Keratinocyte (primary cell): ENCODE measurements at regions not wholly inside any gene's neighbourhood (a gene's known extent, or its start where the extent isn't known, plus 50 kb on each side); places are given as distances from the start of the nearest gene placed in this dataset.
"Not testable (repeated sequence)": the region's sequence is repeated elsewhere in the genome, so short reads cannot be mapped to it uniquely, and the experiment has no call there.

Source experiments
- DNase-seq: peaks from one replicate; pipeline ENCODE4 v3.0.0-alpha.2; 2011; ENCODE audit warnings: low read depth, missing footprints, low spot score
- FAIRE-seq: peaks from 2 replicates; lab custom pipeline; 2011; peaks lifted over from hg19 to GRCh38; lab: Jason Lieb, UNC
- H2AFZ ChIP-seq: 2 replicates; pipeline ENCODE4 v1.6.0; 2012; ENCODE audit warnings: low read length, control low read depth, inconsistent platforms; ENCODE audit not compliant: control insufficient read depth
- H3K27ac ChIP-seq: 2 replicates; pipeline ENCODE4 v1.5.1; 2011; ENCODE audit warnings: low read length; ENCODE audit not compliant: control insufficient read depth, insufficient read depth
- H3K27me3 ChIP-seq: 3 replicates; pipeline ENCODE4 v1.6.0; 2011; ENCODE audit warnings: low read length; ENCODE audit not compliant: control insufficient read depth, insufficient read depth; ENCODE audit errors: extremely low read depth
- H3K36me3 ChIP-seq, 2 experiments: 2 replicates in 1 of 2; 3 replicates in 1 of 2; pipeline ENCODE4 v1.5.1; 2011; ENCODE audit warnings: low read length in 2 of 2, mild to moderate bottlenecking in 1 of 2; ENCODE audit not compliant: control insufficient read depth in 2 of 2, insufficient read depth in 2 of 2; ENCODE audit errors: extremely low read depth in 1 of 2
- H3K4me1 ChIP-seq: 3 replicates; pipeline ENCODE4 v1.5.1; 2011; ENCODE audit warnings: low read length; ENCODE audit not compliant: control insufficient read depth, insufficient read depth; ENCODE audit errors: extremely low read depth
- H3K4me2 ChIP-seq: 3 replicates; pipeline ENCODE4 v1.6.0; 2011; ENCODE audit warnings: low read depth, low read length; ENCODE audit not compliant: control insufficient read depth, insufficient read depth; ENCODE audit errors: extremely low read depth
- H3K4me3 ChIP-seq, 3 experiments: fragments of 200-600 bp in 1 of 3; sonication (generic) in 1 of 3; 2 replicates in 2 of 3; 3 replicates in 1 of 3; pipeline ENCODE4 v1.5.1; 2011 to 2016; ENCODE audit warnings: low read length in 3 of 3, mild to moderate bottlenecking in 3 of 3, control low read depth in 2 of 3, inconsistent platforms in 1 of 3, low read depth in 1 of 3, mixed read lengths in 1 of 3, mixed run types in 1 of 3, moderate library complexity in 1 of 3; ENCODE audit not compliant: control insufficient read depth in 2 of 3, insufficient read depth in 2 of 3; ENCODE audit errors: extremely low read depth in 1 of 3
- H3K79me2 ChIP-seq: 2 replicates; pipeline ENCODE4 v1.6.0; 2012; ENCODE audit warnings: low read length; ENCODE audit not compliant: control insufficient read depth, insufficient read depth
- H3K9ac ChIP-seq: 3 replicates; pipeline ENCODE4 v1.6.0; 2011; ENCODE audit warnings: low read length; ENCODE audit not compliant: control insufficient read depth, insufficient read depth; ENCODE audit errors: extremely low read depth
- H3K9me1 ChIP-seq: 3 replicates; pipeline ENCODE4 v1.6.0; 2011; ENCODE audit warnings: low read length; ENCODE audit not compliant: control insufficient read depth, insufficient read depth; ENCODE audit errors: extremely low read depth
- H3K9me3 ChIP-seq: 2 replicates; pipeline ENCODE4 v1.5.1; 2012; ENCODE audit warnings: low read depth, low read length; ENCODE audit not compliant: control insufficient read depth
- H4K20me1 ChIP-seq: 3 replicates; pipeline ENCODE4 v1.6.0; 2011; ENCODE audit warnings: low read length; ENCODE audit not compliant: control insufficient read depth, insufficient read depth; ENCODE audit errors: extremely low read depth
- CTCF ChIP-seq, 3 experiments: IDR thresholded peaks in 1 of 3; conservative IDR thresholded peaks in 1 of 3; optimal IDR thresholded peaks in 1 of 3; 2 replicates in 2 of 3; 3 replicates in 1 of 3; pipeline versions ENCODE3 to v1.5.1; 2011; ENCODE audit warnings: low read length in 3 of 3, mild to moderate bottlenecking in 3 of 3, moderate library complexity in 2 of 3, control low read depth in 1 of 3, inconsistent platforms in 1 of 3; ENCODE audit not compliant: insufficient read depth in 2 of 3; ENCODE audit errors: extremely low read depth in 1 of 3
- EZH2 ChIP-seq: IDR thresholded peaks from one replicate; pipeline ENCODE4 v1.6.1; 2012; ENCODE audit warnings: inconsistent platforms, mild to moderate bottlenecking, low read length, moderate library complexity
- dilution Hi-C: fragments of 300-500 bp; cut with MboI; formaldehyde crosslinking; loops from one replicate; pipeline ENCODE4 v1.7.0; 2020; ENCODE audit warnings: low sequenced_read_pairs; ENCODE audit not compliant: extremely low pct_ligation_motif_present

- H3K4me3 ChIP-seq = no peak overlapping the region
- no peaks in the 10 kb centered on the region for H3K9me3 ChIP-seq
- dilution Hi-C loops = no loop called here
- no peak for DNase-seq
- TF ChIP-seq EZH2 (no peak), CTCF (optimal IDR thresholded peaks at IDR 0.05 in 1 of 3, IDR thresholded peaks at IDR 0.05 in 1 of 3, conservative IDR thresholded peaks at IDR 0.05 in 1 of 3; ENCODE audit: extremely low read depth in 1 of 3, insufficient read depth in 2 of 3, low read length in 3 of 3) (no peak)
- H3K9ac ChIP-seq = no peak overlapping the region
- H3K79me2 ChIP-seq = no peaks in the 10 kb centered on the region
- H3K27me3 ChIP-seq = no peaks in the 10 kb centered on the region
- no peak overlapping the region for H3K27ac ChIP-seq
- no peaks in the 10 kb centered on the region for H4K20me1 ChIP-seq
- H3K4me2 ChIP-seq = no peak overlapping the region
- no peaks in the 10 kb centered on the region for H3K9me1 ChIP-seq
- H3K4me1 ChIP-seq = no peaks in the 10 kb centered on the region
- no peak overlapping the region for H2AFZ ChIP-seq
- no peak for FAIRE-seq
- no peaks in the 10 kb centered on the region for H3K36me3 ChIP-seq
Observed at GRCh38 chr7:153217032-153217431, 457.5 kb downstream of the ACTR3B start.

- TF ChIP-seq EZH2 = no peak
- DNase-seq = no peak
- H3K9me1 ChIP-seq = no peaks in the 10 kb centered on the region
- H3K4me3 ChIP-seq = no peak overlapping the region
- H3K36me3 ChIP-seq = no peaks in the 10 kb centered on the region
- FAIRE-seq = no peak
- no peaks in the 10 kb centered on the region for H3K79me2 ChIP-seq
- H3K27me3 ChIP-seq = no peaks in the 10 kb centered on the region
- H4K20me1 ChIP-seq = no peaks in the 10 kb centered on the region
- H2AFZ ChIP-seq = no peak overlapping the region
- dilution Hi-C loops = no loop called here
- H3K27ac ChIP-seq = no peak overlapping the region
- no peak overlapping the region for H3K4me2 ChIP-seq
- no peaks in the 10 kb centered on the region for H3K9me3 ChIP-seq
- H3K4me1 ChIP-seq = no peaks in the 10 kb centered on the region
- no peak overlapping the region for H3K9ac ChIP-seq
Observed at GRCh38 chr7:153224890-153225289, 465.3 kb downstream of the ACTR3B start.

GRCh38 chr7:153245136-153245535 lies 485.6 kb downstream of the ACTR3B start:
- H3K27ac ChIP-seq, H3K9me3 ChIP-seq, H3K36me3 ChIP-seq, H3K4me2 ChIP-seq, H2AFZ ChIP-seq, DNase-seq, H3K4me1 ChIP-seq, dilution Hi-C loops, H3K4me3 ChIP-seq, H3K9me1 ChIP-seq, H3K79me2 ChIP-seq, H3K9ac ChIP-seq, FAIRE-seq, H4K20me1 ChIP-seq, H3K27me3 ChIP-seq: not testable (repeated sequence)
